KMS-11 (cell line): ENCODE measurements at regions not wholly inside any gene's neighbourhood (a gene's known extent, or its start where the extent isn't known, plus 50 kb on each side); places are given as distances from the start of the nearest gene placed in this dataset.

Source experiments
- H2AFZ ChIP-seq: fragments of 200-600 bp; sonication (generic); 2 replicates; pipeline ENCODE4 v1.6.1; 2016; ENCODE audit warnings: antibody characterized with exemption, mixed run types, low read depth
- H3K27ac ChIP-seq: fragments of 200-600 bp; sonication (generic); 2 replicates; pipeline ENCODE4 v1.6.1; 2016; ENCODE audit warnings: mild to moderate bottlenecking, mixed run types
- H3K27me3 ChIP-seq: fragments of 200-600 bp; sonication (generic); 2 replicates; pipeline ENCODE4 v1.6.1; 2017; ENCODE audit warnings: mild to moderate bottlenecking, low read depth, mixed run types, moderate library complexity; ENCODE audit not compliant: insufficient read depth
- H3K36me3 ChIP-seq: fragments of 200-600 bp; sonication (generic); 2 replicates; pipeline ENCODE4 v1.6.1; 2017; ENCODE audit warnings: mild to moderate bottlenecking, mixed run types; ENCODE audit not compliant: insufficient read depth
- H3K4me1 ChIP-seq: fragments of 200-600 bp; sonication (generic); 2 replicates; pipeline ENCODE4 v1.6.1; 2016; ENCODE audit warnings: mild to moderate bottlenecking, low read depth, mixed run types; ENCODE audit not compliant: poor library complexity, severe bottlenecking
- H3K4me2 ChIP-seq: fragments of 200-600 bp; sonication (generic); 2 replicates; pipeline ENCODE4 v1.7.0; 2016; ENCODE audit warnings: mild to moderate bottlenecking, mixed run types
- H3K4me3 ChIP-seq: fragments of 200-600 bp; sonication (generic); IDR thresholded peaks from 2 replicates; pipeline ENCODE4 v1.6.1; 2017; ENCODE audit warnings: low read depth, low read length, mixed read lengths; ENCODE audit not compliant: insufficient read depth
- H3K79me2 ChIP-seq: fragments of 200-600 bp; sonication (generic); 2 replicates; pipeline ENCODE4 v1.6.1; 2016; ENCODE audit warnings: low read depth, mixed run types; ENCODE audit not compliant: insufficient read depth
- H3K9ac ChIP-seq: fragments of 200-600 bp; sonication (generic); 2 replicates; pipeline ENCODE4 v1.6.1; 2016; ENCODE audit warnings: mild to moderate bottlenecking, mixed run types
- H4K20me1 ChIP-seq: fragments of 200-600 bp; sonication (generic); 2 replicates; pipeline ENCODE4 v1.6.1; 2016; ENCODE audit warnings: mild to moderate bottlenecking, mixed run types; ENCODE audit not compliant: insufficient read depth
- TF ChIP-seq, protein P1 (sequence below): fragments of 200-600 bp; sonication (generic); conservative IDR thresholded peaks from 2 replicates; pipeline ENCODE4 v1.6.1; 2017; ENCODE audit warnings: low read depth, mild to moderate bottlenecking, antibody characterized with exemption, low read length, moderate library complexity, mixed read lengths

DNA sequence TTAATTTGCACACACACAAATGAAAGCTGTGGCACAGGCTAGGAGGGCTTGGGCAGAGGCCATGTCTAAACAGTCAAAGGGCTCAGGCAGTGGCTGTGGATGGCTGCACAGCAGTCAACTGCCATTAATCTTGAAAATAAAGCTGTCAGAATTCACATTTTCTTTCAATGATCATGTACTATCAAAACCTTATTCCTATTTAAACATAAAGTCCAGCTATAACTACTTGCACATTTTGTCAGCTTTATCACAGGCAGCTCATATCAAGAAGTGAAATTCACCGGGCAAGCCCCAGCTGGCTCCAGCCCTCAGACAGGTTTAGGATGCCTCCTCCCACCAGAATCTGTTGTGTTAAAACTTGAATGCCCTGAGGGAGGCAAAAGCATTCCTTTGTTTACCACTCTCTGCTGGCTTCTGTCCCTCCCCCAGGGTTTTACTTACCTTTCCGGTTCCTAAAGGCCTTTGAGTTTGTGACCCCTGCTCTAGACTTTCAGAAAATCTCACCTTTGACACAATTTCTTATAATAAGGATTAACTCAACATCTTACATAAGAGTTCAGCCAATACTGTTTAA lies 54.9 kb upstream of the GRAMD2B start:
- Histone ChIP-seq H3K4me2 (no peak overlapping the region), H3K27me3 (no peaks in the 10 kb centered on the region), H3K9ac (no peak overlapping the region), H2AFZ (no peak overlapping the region), H3K36me3 (no peaks in the 10 kb centered on the region), H3K4me3 (no peak overlapping the region), H4K20me1 (no peaks in the 10 kb centered on the region), H3K4me1 (peaks cover 11% of the 10 kb centered on the region), H3K27ac (no peak overlapping the region), H3K79me2 (no peaks in the 10 kb centered on the region)
- TF ChIP-seq, protein P1, sequence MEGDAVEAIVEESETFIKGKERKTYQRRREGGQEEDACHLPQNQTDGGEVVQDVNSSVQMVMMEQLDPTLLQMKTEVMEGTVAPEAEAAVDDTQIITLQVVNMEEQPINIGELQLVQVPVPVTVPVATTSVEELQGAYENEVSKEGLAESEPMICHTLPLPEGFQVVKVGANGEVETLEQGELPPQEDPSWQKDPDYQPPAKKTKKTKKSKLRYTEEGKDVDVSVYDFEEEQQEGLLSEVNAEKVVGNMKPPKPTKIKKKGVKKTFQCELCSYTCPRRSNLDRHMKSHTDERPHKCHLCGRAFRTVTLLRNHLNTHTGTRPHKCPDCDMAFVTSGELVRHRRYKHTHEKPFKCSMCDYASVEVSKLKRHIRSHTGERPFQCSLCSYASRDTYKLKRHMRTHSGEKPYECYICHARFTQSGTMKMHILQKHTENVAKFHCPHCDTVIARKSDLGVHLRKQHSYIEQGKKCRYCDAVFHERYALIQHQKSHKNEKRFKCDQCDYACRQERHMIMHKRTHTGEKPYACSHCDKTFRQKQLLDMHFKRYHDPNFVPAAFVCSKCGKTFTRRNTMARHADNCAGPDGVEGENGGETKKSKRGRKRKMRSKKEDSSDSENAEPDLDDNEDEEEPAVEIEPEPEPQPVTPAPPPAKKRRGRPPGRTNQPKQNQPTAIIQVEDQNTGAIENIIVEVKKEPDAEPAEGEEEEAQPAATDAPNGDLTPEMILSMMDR = no peak

DNA sequence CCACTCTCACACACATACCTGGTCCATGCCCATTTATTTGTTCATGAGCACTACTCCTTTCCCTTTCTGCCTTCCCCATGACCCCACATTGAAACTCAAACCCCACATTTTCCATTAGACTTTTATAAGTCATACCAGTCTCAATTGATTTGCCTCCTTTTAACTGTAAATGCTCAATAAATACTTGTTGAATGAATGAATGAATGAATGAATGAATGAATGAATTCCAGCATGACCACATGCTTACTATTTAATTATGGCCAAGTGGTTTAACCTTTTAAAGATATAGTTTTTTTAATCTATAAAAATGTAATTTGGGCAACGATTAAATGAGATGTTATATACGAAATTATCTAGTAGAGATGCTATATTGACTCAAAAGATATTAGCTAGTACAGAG lies 54.1 kb upstream of the GRAMD2B start:
- H3K4me2 ChIP-seq = no peak overlapping the region
- no peaks in the 10 kb centered on the region for H4K20me1 ChIP-seq
- TF ChIP-seq, protein P1 = no peak
- H3K27me3 ChIP-seq = no peaks in the 10 kb centered on the region
- no peak overlapping the region for H3K4me3 ChIP-seq
- H3K27ac ChIP-seq = no peak overlapping the region
- H3K4me1 ChIP-seq = peaks cover 4% of the 10 kb centered on the region
- H3K79me2 ChIP-seq = no peaks in the 10 kb centered on the region
- H3K9ac ChIP-seq = no peak overlapping the region
- no peaks in the 10 kb centered on the region for H3K36me3 ChIP-seq
- no peak overlapping the region for H2AFZ ChIP-seq

DNA sequence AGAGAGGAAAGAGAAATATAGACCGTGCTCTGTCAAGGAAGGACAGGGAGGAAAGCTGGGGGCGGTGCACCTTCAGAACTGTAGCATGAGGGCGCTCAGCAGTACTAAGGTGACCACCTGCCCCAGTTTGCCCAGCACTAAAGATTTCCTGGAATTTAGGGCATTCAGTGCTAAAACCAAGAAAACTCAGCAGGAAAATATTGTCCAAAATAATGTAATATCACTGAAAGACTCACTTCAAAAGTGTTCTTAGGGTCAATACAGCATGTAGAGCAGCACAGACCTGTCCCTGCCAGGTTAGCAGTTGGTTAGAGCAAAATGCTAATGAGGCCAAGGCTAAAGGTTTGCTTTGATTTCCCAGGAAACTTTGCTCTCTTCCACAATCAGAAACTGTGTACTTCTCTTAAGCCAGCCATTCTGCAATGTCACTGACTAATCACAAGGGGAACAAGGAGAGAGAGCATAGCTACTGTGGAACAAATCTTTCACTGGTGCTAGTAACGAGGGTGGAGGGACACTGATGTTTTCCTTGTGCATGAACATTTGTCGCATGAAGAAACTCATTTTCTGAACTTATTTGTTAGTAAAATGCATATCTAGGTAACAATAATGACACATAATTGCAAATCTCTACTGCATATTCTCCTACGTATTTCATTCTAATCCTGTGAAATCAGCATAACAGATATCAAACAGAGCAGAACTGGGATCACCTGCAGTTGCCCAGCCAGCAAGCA lies 53.0 kb upstream of the GRAMD2B start:
- Histone ChIP-seq H2AFZ (no peak overlapping the region), H4K20me1 (no peaks in the 10 kb centered on the region), H3K27ac (no peak overlapping the region), H3K4me2 (no peak overlapping the region), H3K36me3 (no peaks in the 10 kb centered on the region), H3K27me3 (no peaks in the 10 kb centered on the region), H3K4me3 (no peak overlapping the region), H3K9ac (no peak overlapping the region), H3K79me2 (no peaks in the 10 kb centered on the region), H3K4me1 (no peaks in the 10 kb centered on the region)
- TF ChIP-seq, protein P1 = no peak

DNA sequence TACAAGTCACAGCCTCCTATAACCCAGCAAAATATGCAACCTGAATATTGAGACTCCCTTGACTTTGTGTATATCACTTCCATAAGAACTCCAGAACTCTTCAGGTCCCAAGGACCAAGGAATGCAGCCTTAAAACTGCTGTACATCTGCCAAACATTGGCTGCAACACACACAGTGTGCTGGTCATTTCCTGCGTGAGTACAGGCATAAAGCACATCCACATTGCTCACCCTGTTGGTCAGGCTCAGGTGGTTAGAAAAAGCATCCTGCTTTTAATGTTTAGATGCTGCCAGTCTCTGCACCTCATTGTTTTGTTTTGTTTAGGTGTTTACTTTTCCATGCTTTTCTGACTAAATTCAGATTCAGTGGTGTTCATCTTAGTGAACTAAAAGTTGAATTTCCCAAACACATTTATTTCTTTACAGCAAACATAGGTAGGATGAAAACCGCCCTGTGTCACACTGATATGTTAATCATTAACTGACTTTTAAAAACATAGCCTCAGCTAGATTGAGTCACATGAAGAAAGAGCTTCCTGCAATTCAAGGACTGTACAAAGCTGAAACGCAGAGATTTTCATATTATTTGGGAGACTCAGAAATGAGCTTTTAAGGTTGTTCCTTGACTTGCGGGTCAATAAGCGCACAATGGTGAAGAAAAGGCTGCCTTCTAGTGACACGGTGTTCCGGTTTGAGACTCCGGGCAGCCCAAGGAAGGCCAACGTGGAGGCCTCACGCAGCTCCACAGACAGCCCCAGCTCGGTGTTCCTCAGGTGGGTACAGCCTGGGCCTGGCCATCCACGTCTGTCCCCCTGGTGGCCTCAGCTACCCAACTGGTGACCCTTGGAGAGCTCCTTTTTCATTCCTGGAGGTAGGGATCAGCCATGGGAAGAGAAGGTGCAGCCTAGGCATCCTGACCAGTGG lies 52.2 kb upstream of the GRAMD2B start:
- H3K36me3 ChIP-seq = no peaks in the 10 kb centered on the region
- no peaks in the 10 kb centered on the region for H3K27me3 ChIP-seq
- no peak overlapping the region for H3K4me2 ChIP-seq
- no peak overlapping the region for H3K9ac ChIP-seq
- H3K27ac ChIP-seq = no peak overlapping the region
- no peaks in the 10 kb centered on the region for H3K4me1 ChIP-seq
- H2AFZ ChIP-seq = no peak overlapping the region
- no peaks in the 10 kb centered on the region for H3K79me2 ChIP-seq
- no peaks in the 10 kb centered on the region for H4K20me1 ChIP-seq
- H3K4me3 ChIP-seq = no peak overlapping the region
- TF ChIP-seq, protein P1 = no peak
